GM19328 (cell line): ENCODE measurements at regions not wholly inside any gene's neighbourhood (a gene's known extent, or its start where the extent isn't known, plus 50 kb on each side); places are given as distances from the start of the nearest gene placed in this dataset.

Experiments
- ATAC-seq: cut with Tn5 transposase; IDR thresholded peaks from one replicate; pipeline ENCODE4 v1.9.1; 2021; ENCODE audit warnings: mild to moderate bottlenecking, moderate library complexity; ENCODE audit not compliant: unreplicated experiment

DNA sequence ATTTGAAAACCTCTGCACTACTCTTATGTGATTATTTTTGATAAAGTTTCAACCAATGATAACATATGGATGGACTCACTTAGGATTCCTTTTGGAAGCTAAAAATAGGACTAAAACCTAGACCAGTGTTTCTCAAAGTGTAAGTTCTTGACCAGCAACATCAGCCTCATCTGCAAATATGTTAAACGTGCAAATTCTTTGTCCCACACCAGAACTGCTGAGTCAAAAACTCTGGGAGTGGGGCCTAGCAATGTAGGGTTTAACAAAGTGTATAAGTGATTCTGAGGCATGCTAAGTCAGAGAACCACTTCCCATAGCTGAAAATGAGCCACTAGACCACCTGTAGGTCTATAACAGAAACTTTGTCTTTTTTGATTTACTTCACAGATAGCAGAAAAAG is 1247.2 kb upstream of the PIK3C3 start:
- no peak for ATAC-seq

DNA sequence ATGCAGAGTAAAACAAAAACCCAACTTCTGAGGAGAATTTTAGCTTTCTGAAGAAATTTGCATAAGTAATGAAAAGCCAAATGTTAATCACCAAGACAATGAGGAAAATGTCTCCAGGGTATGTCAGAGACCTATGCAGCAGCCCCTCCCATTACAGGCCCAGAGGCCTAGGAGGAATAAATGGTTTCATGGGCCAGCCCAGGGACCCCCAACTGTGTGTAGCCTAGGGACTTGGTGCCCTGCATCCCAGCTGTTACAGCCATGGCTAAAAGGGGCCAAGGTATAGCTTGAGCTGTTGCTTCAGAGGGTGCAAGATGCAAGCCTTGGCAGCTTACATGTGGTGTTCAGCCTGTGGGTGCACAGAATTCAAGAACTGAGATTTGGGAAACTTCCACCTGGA is 1256.9 kb upstream of the PIK3C3 start:
- no peak for ATAC-seq

DNA sequence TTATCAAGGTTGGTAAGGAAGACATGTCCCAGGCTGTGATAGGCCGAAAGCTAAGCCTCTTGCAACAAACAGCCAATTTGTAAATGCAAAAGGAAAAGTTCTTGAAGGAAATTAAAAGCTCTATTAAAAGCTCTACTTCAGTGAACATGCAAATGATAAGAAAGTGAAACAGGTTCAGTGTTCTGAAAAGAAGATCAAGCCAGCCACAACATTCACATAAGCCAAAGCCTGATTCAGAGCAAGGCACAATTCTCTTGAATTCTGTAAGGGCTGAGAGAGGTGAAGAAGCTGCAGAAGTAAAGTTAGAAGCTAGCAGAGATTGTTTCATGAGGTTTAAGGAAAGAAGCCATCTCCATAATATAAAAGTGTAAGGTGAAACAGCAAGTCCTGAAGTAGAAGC is 1259.5 kb upstream of the PIK3C3 start:
- ATAC-seq = no peak

DNA sequence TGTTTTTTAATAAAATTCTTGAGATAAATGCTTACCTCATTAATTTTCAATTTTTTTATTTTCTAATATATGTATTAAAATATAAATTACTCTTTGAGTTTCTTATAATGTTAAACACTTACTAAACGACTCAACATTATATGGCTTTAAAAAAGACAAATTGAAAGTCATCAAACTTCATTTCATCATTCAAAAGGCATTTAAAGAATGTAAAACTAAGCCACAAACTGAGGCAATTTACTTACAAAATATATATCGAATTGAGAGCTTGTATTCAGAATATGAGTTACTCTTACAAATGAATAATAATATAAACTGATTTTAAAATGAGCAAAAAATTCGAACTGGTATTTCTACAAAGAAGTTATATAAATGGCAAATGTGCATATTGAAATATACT is 1262.2 kb upstream of the PIK3C3 start:
- ATAC-seq = no peak

DNA sequence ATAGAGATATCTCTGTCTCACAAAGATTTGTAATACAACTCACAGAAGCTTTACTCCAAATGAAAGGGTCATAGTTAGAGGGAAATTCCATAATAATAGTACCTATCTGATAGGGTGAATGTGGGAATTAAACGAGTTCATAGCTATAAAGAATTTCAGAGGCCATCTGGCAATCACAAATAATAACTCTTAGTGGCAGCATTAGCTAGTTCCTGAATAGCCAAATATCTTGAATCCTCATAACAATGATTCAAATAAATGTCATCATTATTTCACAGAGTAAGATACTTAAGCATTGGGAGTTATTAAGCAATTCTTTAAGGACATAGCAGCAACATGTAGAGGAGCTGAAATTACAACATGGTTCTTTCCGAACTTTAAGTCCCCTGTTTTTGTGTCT is 1265.0 kb upstream of the PIK3C3 start:
- ATAC-seq = no peak

DNA sequence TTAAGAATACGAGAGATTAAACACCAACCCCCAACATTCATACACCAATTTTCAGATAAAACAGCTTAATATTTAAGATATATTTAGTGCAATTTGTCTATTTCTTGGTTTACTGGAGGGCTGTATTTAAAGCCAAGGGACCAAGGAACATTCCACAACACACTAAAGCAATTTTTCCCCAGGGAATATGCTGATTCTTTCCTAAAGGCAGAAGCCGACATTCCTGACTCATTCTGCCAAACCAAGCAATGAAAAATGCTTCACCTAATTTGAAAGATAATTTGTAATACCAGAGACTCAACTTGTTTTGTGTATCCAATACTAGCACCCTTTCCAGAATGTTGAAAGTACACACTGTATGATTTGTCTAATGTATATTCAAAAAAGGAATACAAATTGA is 1267.6 kb upstream of the PIK3C3 start:
- no peak for ATAC-seq

DNA sequence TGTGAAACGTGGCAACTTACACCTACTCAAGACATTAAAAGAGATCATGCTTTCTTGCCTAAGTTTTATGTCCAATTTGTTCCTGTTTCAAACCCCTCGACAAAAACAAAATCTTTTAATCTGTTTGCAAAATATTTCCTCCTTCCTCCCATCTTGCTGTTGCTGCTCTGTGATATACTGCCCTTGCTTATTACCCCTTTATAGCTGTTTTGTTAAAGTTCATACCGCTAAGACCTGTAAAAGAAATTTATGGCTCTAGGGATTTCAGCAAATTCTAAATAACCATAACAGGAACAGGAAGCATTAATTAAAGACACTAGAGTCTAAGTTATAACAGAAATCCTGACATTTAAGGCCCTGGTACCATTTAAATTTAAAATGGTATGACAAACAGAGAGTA is 1268.2 kb upstream of the PIK3C3 start:
- no peak for ATAC-seq

DNA sequence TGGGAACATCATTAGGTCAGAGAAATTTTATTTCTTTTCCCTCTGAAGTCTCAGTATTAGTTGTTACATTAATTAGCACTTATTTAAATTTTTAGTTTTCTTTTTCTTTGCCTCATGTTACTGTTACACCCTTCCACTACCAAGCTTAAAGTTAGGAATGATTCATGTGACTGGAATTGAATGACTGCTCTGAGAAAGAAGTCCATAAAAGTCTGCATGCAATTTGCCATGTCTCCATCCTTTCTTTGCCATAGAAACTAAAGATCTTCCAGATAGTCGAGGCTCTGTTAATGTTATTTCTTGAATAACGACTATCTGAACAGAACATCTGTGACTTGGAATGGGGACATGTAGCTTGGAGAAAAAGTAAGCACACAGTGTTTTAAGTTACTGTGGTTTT is 1269.8 kb upstream of the PIK3C3 start:
- ATAC-seq = no peak

DNA sequence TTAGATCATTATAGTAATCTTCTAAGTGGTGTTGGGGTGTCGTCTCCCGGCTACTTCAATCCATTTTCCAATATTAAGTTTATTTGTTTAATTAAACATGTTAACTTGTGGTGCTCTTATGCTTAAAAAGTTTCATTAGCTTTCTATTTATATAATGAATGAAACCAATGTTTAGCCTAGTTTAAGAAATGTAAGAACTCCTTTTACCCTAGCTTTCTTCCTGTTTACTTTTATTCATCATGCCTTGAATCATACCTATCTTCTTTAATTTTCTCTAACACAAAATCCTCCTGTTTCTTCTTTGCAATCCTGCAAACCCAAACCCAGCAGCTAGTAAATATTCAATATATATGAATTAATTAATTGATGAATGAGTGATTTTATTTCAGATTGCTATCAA is 1276.7 kb upstream of the PIK3C3 start:
- ATAC-seq = no peak

DNA sequence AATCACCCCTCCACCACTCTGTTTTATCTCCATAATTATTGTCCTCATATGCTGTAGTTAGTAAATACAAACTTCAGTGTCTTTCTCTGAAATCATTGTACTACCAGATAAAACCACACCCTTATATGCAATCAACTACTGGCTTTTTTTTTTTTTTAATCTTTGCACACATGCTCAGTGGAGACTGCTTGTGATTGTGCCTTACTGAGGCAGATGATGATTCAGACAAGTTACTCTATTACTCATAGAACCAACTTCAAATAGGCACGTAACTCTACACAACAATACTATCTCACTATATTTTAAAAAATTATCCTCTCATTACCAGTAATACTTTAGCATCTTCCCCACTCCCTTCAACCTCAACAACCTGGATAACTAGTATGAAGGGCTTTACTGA is 1278.4 kb upstream of the PIK3C3 start:
- ATAC-seq = no peak

DNA sequence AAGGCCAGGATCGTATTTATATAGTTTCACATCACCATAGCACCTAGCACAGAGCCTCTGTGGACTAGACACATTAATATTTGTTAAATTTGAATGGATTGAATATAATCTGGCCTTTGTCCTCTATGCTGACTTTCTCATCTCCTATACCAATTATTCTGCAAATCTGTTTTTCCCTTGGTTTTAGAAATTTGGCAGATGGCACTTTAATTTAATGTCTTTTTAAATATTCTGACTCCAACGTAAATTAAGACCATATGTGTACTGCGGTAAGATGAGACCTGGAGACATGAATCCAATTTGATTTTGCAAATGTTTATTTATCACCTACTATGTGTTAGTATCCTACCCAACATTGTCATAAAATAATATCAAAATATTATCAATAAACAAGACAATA is 1281.9 kb upstream of the PIK3C3 start:
- no peak for ATAC-seq

DNA sequence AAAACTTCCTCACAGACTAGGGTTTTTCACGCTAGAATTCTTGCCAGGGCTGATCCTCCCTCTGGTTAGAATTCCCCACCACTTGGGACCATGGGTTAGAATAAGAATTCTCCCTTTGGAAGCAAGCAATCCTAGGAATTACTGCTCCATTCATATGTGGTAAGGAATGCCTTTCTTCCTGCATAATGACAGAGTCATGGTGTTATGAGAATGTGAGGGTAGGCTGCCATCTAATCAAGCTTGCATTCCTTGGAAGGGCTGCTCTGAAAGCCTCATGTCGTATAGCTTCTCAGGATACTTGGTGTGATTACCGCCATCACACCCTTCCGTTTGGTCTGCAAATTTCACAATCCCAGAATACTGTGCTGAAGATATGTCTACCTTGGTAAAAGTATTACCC is 1282.4 kb upstream of the PIK3C3 start:
- ATAC-seq = no peak

DNA sequence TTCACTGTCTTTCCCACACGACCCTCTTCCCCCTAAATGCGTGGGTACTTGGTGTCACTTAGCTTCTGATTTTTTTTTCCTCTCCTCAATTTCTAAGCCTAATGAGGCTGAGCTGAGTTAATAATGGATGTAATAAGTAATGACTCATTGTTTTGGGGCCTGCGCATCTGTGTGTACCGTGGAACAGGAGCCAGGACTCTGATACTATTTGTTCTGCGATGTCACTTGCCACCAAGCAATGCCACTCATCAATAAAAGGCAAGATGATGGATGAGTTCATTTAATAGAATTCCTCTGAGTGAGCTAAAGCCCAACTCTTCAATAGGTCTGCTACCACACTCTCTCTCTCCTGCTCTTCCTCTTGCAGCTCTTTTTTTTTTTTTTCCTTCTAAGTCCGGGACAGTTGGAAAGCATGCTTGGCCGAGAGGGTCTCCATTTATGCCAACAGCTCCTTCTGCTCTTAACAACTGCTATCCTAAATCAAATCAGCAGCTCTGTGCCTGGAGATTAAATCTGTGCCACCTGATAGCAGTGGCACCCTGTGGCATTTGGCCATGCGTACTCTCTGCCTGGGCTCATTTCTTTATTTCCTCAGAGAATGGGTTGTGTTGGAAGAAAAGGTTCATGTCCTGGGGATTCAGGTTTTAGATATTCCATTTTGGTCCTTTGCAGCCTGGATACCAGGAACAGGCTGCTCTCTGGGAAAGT is 1284.2 kb upstream of the PIK3C3 start:
- no peak for ATAC-seq

DNA sequence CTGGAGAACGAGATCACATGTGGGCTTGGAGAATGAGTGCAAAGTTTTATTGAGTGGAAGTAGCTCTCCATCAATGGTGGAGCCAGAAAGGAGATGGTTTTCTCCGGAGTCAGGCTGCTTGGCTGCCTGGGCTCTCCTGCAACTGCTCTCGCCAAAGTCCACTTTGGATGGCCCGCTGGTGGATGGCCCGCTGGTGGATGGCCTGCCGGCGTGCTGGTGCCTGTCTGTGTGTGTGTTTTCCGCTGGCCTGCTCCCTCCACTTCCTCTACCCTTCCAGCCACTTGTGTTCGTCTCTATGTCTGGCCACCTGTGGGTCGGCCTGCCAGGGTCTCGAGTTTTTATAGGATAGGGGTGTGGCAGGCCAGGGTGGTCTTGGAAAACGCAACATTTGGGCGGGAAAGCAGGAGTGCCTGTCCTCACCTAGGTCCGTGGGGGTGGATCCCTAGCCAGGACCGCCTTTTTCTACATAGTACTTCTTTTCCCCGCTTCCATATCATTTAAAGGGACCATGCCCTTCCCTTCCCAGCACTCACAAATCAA is 1292.1 kb upstream of the PIK3C3 start:
- no peak for ATAC-seq

DNA sequence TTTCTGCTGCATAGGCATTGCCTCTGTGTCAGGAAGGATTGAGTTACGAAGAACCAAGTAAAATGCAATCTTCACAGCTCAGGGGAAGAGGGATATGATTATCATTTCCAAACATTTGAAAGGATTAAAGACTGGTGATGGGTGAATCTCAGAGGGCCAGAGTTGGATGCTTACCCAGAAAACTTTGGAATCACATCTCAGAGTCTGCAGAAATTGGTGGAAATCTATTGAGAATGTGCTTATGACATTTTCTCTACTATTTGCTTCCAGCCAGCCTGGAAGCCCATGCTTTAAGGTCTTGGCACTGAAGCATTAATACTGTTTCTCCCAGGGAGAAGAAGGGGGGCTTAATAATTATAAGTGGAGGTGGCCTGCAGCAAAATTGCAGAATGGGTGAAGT is 1301.4 kb upstream of the PIK3C3 start:
- ATAC-seq = no peak

DNA sequence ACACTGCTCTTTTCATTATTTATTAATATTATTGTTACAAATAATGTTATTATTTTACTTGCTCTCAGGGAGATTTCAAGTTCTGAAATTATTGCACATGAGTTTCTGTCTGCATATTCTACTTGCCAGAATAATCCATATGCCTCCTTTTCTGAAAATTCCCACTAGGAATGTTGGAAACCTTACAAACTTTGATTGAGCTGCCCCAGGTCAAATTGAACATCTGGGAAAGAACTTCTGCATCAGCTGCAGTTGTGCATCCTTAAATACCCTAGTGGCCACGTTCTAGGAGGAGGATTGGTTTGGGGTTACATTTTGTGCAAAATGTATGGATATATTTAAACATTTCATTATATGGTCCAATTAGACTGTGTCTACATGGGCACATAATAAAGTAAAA is 1302.7 kb upstream of the PIK3C3 start:
- ATAC-seq = no peak

DNA sequence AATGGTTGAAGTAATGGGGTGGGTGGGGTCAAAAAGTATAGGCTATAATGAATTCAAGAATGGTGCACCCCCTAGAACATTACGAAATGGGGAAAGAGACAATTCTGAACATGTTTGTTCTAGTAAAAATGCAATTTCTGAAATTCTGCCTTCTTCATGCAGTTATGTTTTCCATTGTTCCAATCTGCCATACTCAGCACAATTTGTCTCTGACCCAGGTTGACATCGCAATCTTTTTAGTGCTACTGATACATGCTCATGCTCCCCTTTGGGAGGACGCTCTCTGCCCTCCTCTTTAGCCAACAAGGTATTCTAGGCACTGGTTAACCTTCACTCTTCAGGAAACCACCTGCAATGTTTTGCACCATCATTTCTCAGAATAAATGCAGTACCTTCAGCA is 1303.9 kb upstream of the PIK3C3 start:
- ATAC-seq = no peak

DNA sequence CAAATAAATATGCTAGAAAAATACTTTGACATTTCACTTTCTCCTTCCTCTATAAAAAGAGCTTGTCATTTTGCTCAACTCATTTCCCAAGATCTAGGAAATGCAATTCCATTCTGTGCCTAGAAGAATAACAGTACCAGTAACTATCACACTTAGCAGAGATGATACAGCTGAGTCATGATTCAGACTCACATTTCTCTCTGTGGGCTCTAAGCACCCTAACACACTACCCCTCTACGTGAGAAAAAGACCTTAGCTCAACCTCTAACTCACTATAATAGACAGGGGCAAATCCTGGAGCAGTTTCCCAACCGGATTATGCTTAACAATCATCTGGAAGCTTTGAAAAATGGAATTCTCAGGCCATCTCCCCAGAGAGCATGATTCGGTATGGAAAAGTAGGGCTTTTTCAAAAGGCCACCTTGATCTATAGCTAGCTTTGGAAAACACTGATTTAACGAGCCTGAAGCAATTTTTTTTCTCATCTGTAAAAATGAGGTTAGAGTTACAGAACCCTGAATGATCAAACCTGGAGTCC is 1312.3 kb upstream of the PIK3C3 start:
- ATAC-seq = no peak

DNA sequence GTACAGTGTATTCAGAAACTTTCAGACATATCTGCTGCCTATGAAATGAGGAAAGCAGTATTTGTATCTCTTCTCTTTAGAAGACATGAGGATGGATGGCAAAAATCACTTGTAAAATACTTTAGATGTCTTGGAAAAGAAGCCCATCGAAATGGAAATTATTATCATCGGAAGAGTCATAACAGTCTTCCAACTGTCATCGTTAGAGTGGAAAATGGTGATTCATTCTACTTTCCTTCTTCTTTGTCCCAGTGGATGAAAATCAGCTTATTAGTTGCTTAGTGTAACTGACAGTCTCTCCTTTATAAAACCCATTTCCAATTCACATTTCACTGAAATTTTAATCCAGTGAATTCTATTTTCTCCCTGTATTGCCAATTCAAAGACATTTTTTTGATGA is 1323.7 kb upstream of the PIK3C3 start:
- no peak for ATAC-seq

DNA sequence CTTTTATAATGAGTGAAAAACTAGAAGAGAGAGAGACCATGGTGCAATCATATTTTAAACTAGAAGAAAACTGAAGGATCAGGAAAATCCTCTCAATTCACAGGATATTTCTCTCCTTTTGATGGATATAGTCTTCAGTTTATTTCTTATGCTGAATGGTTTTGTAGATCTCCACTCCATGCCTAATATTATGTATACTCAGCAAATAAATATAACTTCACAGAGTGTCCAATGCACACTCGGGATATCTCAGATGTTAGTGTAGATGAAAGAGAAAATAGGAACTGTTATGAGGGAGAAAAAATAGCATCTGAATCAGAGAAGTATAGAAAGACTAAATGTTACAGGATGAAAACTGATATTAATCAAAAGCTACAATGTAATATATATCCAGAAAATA is 1324.5 kb upstream of the PIK3C3 start:
- no peak for ATAC-seq

DNA sequence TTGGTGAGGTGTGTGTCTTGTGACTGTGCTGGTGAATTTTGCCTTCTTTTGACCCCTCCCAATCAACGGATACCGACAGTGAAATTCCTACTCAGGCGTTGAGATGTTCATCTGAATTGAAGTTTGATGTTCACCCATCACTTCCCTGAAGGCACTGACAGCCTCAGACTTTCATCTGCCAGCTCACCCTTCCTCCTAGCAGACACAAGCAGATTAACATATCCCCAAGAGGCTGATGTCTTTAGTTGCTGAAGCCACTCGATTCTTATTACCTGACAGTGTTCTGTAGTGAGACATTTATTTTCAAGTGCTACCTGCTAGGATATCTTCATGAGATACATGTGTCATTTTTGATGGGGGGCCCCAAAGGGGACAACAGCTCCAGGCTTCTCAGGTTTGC is 1330.1 kb upstream of the PIK3C3 start:
- no peak for ATAC-seq

DNA sequence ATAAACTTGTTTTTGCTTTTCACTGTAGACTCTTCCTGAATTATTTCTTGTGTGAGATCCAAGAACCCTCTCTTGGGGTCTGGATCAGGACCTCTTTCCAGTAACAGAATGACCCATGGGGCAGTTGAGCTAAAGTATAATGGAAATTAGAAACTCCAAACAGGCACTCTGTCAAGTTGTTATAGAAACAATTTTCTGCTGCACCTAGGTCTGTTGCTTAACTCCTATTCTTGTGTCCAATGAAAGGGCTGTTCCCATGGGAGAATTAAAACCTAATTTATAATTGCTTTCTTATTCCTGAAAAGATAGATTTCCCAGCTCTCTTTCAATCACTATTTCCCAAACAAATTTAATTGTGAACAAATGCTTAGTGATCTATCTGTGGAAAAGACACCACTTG is 1341.3 kb upstream of the PIK3C3 start:
- ATAC-seq = no peak

DNA sequence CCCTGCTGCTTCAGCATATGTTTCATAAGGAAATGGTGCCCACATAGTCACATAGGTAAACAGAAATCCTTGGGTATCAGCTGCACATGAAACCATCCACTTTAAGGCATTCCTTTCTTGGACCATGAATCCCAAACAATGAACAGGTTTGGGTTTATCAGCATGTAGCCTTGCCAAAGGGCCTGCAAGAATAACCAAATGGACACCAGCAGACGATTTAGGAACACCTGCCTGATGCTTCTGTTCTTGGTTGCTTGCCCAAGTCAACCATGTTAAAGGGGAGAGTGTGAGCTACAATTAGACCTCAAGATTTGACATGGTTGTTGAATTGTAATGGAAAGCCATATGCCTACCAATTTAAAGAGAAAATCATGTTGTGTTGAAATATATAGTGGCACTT is 1342.7 kb upstream of the PIK3C3 start:
- ATAC-seq = no peak
